Mesenchymal stem cell (in vitro differentiated cells and primary cell): ENCODE measurements at regions not wholly inside any gene's neighbourhood (a gene's known extent, or its start where the extent isn't known, plus 50 kb on each side); places are given as distances from the start of the nearest gene placed in this dataset.

Source experiments
- DNase-seq: peaks from one replicate; pipeline ENCODE4 v3.0.0-alpha.2; 2013
- H2AFZ ChIP-seq: one replicate; pipeline ENCODE4 v1.6.1; 2013; ENCODE audit warnings: low read depth, mild to moderate bottlenecking, control low read depth, inconsistent platforms, low read length, moderate library complexity
- H2AK5ac ChIP-seq: 2 replicates; pipeline ENCODE4 v1.6.1; 2013; ENCODE audit warnings: low read length, moderate library complexity, mild to moderate bottlenecking, inconsistent platforms; ENCODE audit not compliant: severe bottlenecking
- H2BK120ac ChIP-seq: one replicate; pipeline ENCODE4 v1.6.1; 2013; ENCODE audit warnings: low read depth, mild to moderate bottlenecking, inconsistent platforms, low read length, moderate library complexity
- H2BK12ac ChIP-seq, 2 experiments: one replicate each; pipeline ENCODE4 v1.6.1; 2013; ENCODE audit warnings: inconsistent platforms in 2 of 2, low read length in 2 of 2, mild to moderate bottlenecking in 2 of 2, moderate library complexity in 2 of 2, control low read depth in 1 of 2
- H2BK15ac ChIP-seq: one replicate; pipeline ENCODE4 v1.6.1; 2013; ENCODE audit warnings: mild to moderate bottlenecking, low read depth, inconsistent platforms; ENCODE audit not compliant: poor library complexity, severe bottlenecking
- H2BK5ac ChIP-seq: 2 replicates; pipeline ENCODE4 v1.6.1; 2013; ENCODE audit warnings: low read depth, mild to moderate bottlenecking, low read length, control low read depth, inconsistent platforms; ENCODE audit not compliant: poor library complexity, severe bottlenecking
- H3K14ac ChIP-seq, 2 experiments: one replicate each; pipeline ENCODE4 v1.6.1; 2013; ENCODE audit warnings: inconsistent platforms in 2 of 2, low read length in 2 of 2, control low read depth in 1 of 2, mild to moderate bottlenecking in 1 of 2, moderate library complexity in 1 of 2
- H3K18ac ChIP-seq, 2 experiments: one replicate each; pipeline ENCODE4 v1.6.1; 2013; ENCODE audit warnings: inconsistent platforms in 2 of 2, low read length in 2 of 2, control low read depth in 1 of 2, low read depth in 1 of 2, mild to moderate bottlenecking in 1 of 2
- H3K23ac ChIP-seq, 2 experiments: one replicate each; pipeline ENCODE4 v1.6.1; 2013; ENCODE audit warnings: inconsistent platforms in 2 of 2, low read length in 2 of 2, mild to moderate bottlenecking in 2 of 2, moderate library complexity in 2 of 2, control low read depth in 1 of 2
- H3K27ac ChIP-seq: 2 replicates; pipeline ENCODE4 v1.5.1; 2013; ENCODE audit warnings: mild to moderate bottlenecking, moderate library complexity, low read length, control low read depth, inconsistent platforms; ENCODE audit not compliant: poor library complexity, severe bottlenecking
- H3K27me3 ChIP-seq, 2 experiments: 2 replicates each; pipeline versions ENCODE4 v1.6.1 to v1.7.0; 2013; ENCODE audit warnings: low read length in 2 of 2, mild to moderate bottlenecking in 2 of 2, moderate library complexity in 2 of 2, control low read depth in 1 of 2, inconsistent platforms in 1 of 2; ENCODE audit not compliant: control insufficient read depth in 1 of 2, insufficient read depth in 1 of 2
- H3K36me3 ChIP-seq, 2 experiments: 2 replicates each; pipeline versions ENCODE4 v1.6.1 to v1.7.0; 2013; ENCODE audit warnings: low read length in 2 of 2, control low read depth in 1 of 2, inconsistent platforms in 1 of 2, low read depth in 1 of 2, mild to moderate bottlenecking in 1 of 2; ENCODE audit not compliant: insufficient read depth in 2 of 2, control insufficient read depth in 1 of 2
- H3K4ac ChIP-seq, 2 experiments: one replicate each; pipeline ENCODE4 v1.6.1; 2013; ENCODE audit warnings: inconsistent platforms in 2 of 2, low read length in 2 of 2, mild to moderate bottlenecking in 2 of 2, moderate library complexity in 2 of 2, control low read depth in 1 of 2, low read depth in 1 of 2
- H3K4me1 ChIP-seq: 2 replicates; pipeline ENCODE4 v1.6.1; 2013; ENCODE audit warnings: low read depth, low read length, control low read depth; ENCODE audit not compliant: control insufficient read depth, insufficient read depth
- H3K4me2 ChIP-seq: 2 replicates; pipeline ENCODE4 v1.6.1; 2013; ENCODE audit warnings: low read length, mild to moderate bottlenecking, inconsistent platforms; ENCODE audit not compliant: poor library complexity, severe bottlenecking
- H3K4me3 ChIP-seq, 2 experiments: 2 replicates each; pipeline versions ENCODE4 v1.5.1 to v1.7.0; 2013; ENCODE audit warnings: low read length in 2 of 2, mild to moderate bottlenecking in 2 of 2, control low read depth in 1 of 2, low read depth in 1 of 2; ENCODE audit not compliant: insufficient read depth in 1 of 2
- H3K79me1 ChIP-seq: replicated peaks from 2 replicates; pipeline ENCODE4 v1.6.1; 2013; ENCODE audit warnings: mild to moderate bottlenecking, control low read depth, low read length, inconsistent platforms; ENCODE audit not compliant: poor library complexity, severe bottlenecking
- H3K9ac ChIP-seq: 2 replicates; pipeline ENCODE4 v1.7.0; 2013; ENCODE audit warnings: mild to moderate bottlenecking, low read length, moderate library complexity
- H3K9me3 ChIP-seq: 2 replicates; pipeline ENCODE4 v1.7.0; 2013; ENCODE audit warnings: mild to moderate bottlenecking, low read length; ENCODE audit not compliant: control insufficient read depth
- H4K8ac ChIP-seq: one replicate; pipeline ENCODE4 v1.6.1; 2013; ENCODE audit warnings: inconsistent platforms, mild to moderate bottlenecking, low read length, moderate library complexity
- H4K91ac ChIP-seq: one replicate; pipeline ENCODE4 v1.6.1; 2013; ENCODE audit warnings: mild to moderate bottlenecking, low read length, inconsistent platforms
- WGBS: methylation state at CpG from one replicate; pipeline ENCODE4 v1.1.7; 2013; ENCODE audit warnings: mixed read lengths; 5-methylcytosine and 5-hydroxymethylcytosine counted together

- Histone ChIP-seq H3K9ac (no peak overlapping the region), H3K79me1 (no peaks in the 10 kb centered on the region), H2AFZ (no peak overlapping the region), H4K8ac (no peak overlapping the region), H3K27ac (no peak overlapping the region), H2BK12ac (no peak overlapping the region), H3K4me2 (no peak overlapping the region), H3K18ac (no peak overlapping the region), H2BK15ac (no peak overlapping the region), H3K4ac (no peak overlapping the region), H2BK120ac (no peak overlapping the region), H2BK5ac (no peak overlapping the region), H3K23ac (no peak overlapping the region), H3K14ac (no peak overlapping the region), H3K9me3 (peaks cover 17% of the 10 kb centered on the region), H3K27me3 (no peaks in the 10 kb centered on the region), H3K4me3 (no peak overlapping the region), H4K91ac (no peak overlapping the region), H2AK5ac (no peak overlapping the region), H3K4me1 (no peaks in the 10 kb centered on the region), H3K36me3 (no peaks in the 10 kb centered on the region)
- DNase-seq: no peak
- 61% methylated on average over 5 of the region's 5 CpGs for WGBS
Observed at GRCh38 chr6:40187535-40188144, 253.4 kb upstream of the MOCS1 start.

- DNase-seq: no peak
- H2BK15ac ChIP-seq: no peak overlapping the region
Observed at GRCh38 chr6:40185486-40185885, 251.2 kb upstream of the MOCS1 start.

GRCh38 chr6:40183902-40184301 lies 249.6 kb upstream of the MOCS1 start:
- Histone ChIP-seq H3K23ac (no peak overlapping the region), H4K8ac (no peak overlapping the region), H3K4me1 (no peaks in the 10 kb centered on the region), H3K27ac (no peak overlapping the region), H2AK5ac (no peak overlapping the region), H3K9ac (no peak overlapping the region), H3K14ac (no peak overlapping the region), H2BK5ac (no peak overlapping the region), H3K36me3 (no peaks in the 10 kb centered on the region), H2BK120ac (no peak overlapping the region), H3K4me2 (no peak overlapping the region), H4K91ac (no peak overlapping the region), H3K27me3 (no peaks in the 10 kb centered on the region), H3K18ac (no peak overlapping the region), H2BK12ac (no peak overlapping the region), H2AFZ (no peak overlapping the region), H3K4ac (no peak overlapping the region), H3K79me1 (no peaks in the 10 kb centered on the region), H3K9me3 (peaks cover 23% of the 10 kb centered on the region), H2BK15ac (no peak overlapping the region), H3K4me3 (no peak overlapping the region)
- no peak for DNase-seq
- WGBS: 84% methylated on average over 4 of the region's 4 CpGs

More at GRCh38 chr6:40185486-40185885, 251.2 kb upstream of the MOCS1 start:
- Histone ChIP-seq H3K9ac (no peak overlapping the region), H2BK12ac (no peak overlapping the region), H3K36me3 (no peaks in the 10 kb centered on the region), H3K79me1 (no peaks in the 10 kb centered on the region), H3K4me3 (no peak overlapping the region), H4K91ac (no peak overlapping the region), H2AK5ac (no peak overlapping the region), H3K18ac (no peak overlapping the region), H3K27me3 (no peaks in the 10 kb centered on the region), H2BK5ac (no peak overlapping the region), H3K27ac (no peak overlapping the region), H3K23ac (no peak overlapping the region), H3K9me3 (peaks cover 23% of the 10 kb centered on the region), H3K4ac (no peak overlapping the region), H4K8ac (no peak overlapping the region), H2BK120ac (no peak overlapping the region), H3K14ac (no peak overlapping the region), H3K4me1 (no peaks in the 10 kb centered on the region), H2AFZ (no peak overlapping the region), H3K4me2 (no peak overlapping the region)
- WGBS: 100% methylated on average over 1 of the region's 1 CpG

GRCh38 chr6:40181367-40181766 lies 247.1 kb upstream of the MOCS1 start:
- no peak overlapping the region for H3K23ac ChIP-seq
- H3K18ac ChIP-seq: no peak overlapping the region
- H3K4me2 ChIP-seq: no peak overlapping the region
- H3K4me1 ChIP-seq: no peaks in the 10 kb centered on the region
- H3K14ac ChIP-seq: no peak overlapping the region
- H4K8ac ChIP-seq: no peak overlapping the region
- WGBS: no CpG with 5 or more reads among the region's 1 CpG
- H3K9ac ChIP-seq: no peak overlapping the region
- no peaks in the 10 kb centered on the region for H3K36me3 ChIP-seq
- H2AFZ ChIP-seq: no peak overlapping the region
- no peaks in the 10 kb centered on the region for H3K27me3 ChIP-seq
- H4K91ac ChIP-seq: no peak overlapping the region
- H3K27ac ChIP-seq: no peak overlapping the region
- no peak overlapping the region for H3K4me3 ChIP-seq
- H2BK15ac ChIP-seq: no peak overlapping the region
- no peak overlapping the region for H3K4ac ChIP-seq
- H2BK5ac ChIP-seq: no peak overlapping the region
- no peak overlapping the region for H2BK12ac ChIP-seq
- no peak overlapping the region for H2BK120ac ChIP-seq
- H3K9me3 ChIP-seq: peaks cover 23% of the 10 kb centered on the region
- DNase-seq: no peak
- no peaks in the 10 kb centered on the region for H3K79me1 ChIP-seq
- no peak overlapping the region for H2AK5ac ChIP-seq
